GM12891 (cell line): ENCODE measurements at regions not wholly inside any gene's neighbourhood (a gene's known extent, or its start where the extent isn't known, plus 50 kb on each side); places are given as distances from the start of the nearest gene placed in this dataset.

Experiments used
- POLR2A ChIP-seq: IDR thresholded peaks from 2 replicates; pipeline ENCODE4 v1.6.1; 2011; ENCODE audit warnings: low read depth, low read length, control low read depth
- POLR2AphosphoS5 ChIP-seq: IDR thresholded peaks from 2 replicates; pipeline ENCODE4 v1.6.1; 2011; ENCODE audit warnings: low read depth, low read length, control low read depth
- POU2F2 ChIP-seq: IDR thresholded peaks from 2 replicates; pipeline ENCODE4 v1.6.1; 2011; ENCODE audit warnings: low read depth, mild to moderate bottlenecking, control low read depth, low read length, moderate library complexity
- SPI1 ChIP-seq: IDR thresholded peaks from 2 replicates; pipeline ENCODE4 v1.6.1; 2011; ENCODE audit warnings: low read depth, low read length, control low read depth
- TAF1 ChIP-seq: IDR thresholded peaks from 2 replicates; pipeline ENCODE4 v1.6.1; 2011; ENCODE audit warnings: low read depth, low read length, control low read depth

DNA sequence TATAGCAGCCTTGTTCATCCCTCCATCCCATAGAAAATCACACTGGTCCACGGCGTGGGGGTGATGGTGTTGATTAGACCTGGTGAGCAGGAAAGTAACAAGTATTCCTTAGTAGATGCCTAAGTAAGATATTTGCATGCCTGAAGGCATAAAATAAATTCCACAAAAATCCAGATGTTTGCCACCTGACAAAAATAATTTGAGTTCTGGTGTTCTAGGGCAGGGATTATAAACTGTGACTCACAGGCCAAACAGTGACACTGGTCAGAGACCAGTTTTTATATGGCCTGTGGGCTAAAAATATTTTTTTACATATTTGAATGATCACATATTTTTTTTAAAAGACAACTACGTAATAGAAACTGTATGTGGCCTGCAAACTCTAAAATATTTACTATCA is 310.7 kb downstream of the RFC3 start:
- TF ChIP-seq TAF1 = no peak
- TF ChIP-seq POLR2AphosphoS5 = no peak
- TF ChIP-seq POLR2A = no peak
- TF ChIP-seq SPI1 = no peak
- no peak for TF ChIP-seq POU2F2
